ENCODE measurements at regions not wholly inside any gene's neighbourhood (a gene's known extent, or its start where the extent isn't known, plus 50 kb on each side); places are given as distances from the start of the nearest gene placed in this dataset.

DNA sequence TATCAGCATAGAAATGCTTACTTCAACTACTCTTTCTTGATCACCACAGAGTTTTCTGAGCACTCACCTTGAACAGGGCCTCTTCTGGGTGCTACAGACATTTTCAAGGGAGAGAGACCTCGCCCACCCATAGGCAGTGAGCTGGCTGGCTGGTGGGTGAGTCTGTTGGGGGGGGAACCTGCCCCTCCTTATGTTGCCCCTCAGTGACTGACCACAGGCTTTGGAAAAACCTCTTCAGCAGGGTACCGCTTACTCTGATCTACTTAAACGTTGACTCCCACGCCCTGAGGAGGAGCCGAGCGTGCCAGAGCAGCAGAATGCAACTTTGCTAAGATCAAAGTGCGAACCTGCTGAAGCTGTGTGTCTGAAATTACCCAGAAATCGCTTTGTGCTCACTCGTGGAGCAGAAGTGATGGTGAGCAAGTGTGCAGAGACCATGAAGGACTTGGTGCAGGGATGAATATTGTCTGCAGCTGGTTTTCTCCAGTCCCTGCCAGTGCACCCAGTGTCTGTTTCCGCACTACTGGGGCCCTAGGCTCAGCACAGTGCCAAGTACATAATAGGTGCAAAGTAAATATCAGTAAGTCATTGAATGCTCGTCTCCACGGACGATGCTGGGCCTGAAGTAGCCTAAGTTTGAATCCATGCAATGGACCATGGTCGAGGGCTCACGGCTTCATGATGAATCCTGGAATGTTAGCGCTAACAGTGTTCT is 158.7 kb upstream of the IRF2BP2 start (continued):
- TF ChIP-seq, protein P1, sequence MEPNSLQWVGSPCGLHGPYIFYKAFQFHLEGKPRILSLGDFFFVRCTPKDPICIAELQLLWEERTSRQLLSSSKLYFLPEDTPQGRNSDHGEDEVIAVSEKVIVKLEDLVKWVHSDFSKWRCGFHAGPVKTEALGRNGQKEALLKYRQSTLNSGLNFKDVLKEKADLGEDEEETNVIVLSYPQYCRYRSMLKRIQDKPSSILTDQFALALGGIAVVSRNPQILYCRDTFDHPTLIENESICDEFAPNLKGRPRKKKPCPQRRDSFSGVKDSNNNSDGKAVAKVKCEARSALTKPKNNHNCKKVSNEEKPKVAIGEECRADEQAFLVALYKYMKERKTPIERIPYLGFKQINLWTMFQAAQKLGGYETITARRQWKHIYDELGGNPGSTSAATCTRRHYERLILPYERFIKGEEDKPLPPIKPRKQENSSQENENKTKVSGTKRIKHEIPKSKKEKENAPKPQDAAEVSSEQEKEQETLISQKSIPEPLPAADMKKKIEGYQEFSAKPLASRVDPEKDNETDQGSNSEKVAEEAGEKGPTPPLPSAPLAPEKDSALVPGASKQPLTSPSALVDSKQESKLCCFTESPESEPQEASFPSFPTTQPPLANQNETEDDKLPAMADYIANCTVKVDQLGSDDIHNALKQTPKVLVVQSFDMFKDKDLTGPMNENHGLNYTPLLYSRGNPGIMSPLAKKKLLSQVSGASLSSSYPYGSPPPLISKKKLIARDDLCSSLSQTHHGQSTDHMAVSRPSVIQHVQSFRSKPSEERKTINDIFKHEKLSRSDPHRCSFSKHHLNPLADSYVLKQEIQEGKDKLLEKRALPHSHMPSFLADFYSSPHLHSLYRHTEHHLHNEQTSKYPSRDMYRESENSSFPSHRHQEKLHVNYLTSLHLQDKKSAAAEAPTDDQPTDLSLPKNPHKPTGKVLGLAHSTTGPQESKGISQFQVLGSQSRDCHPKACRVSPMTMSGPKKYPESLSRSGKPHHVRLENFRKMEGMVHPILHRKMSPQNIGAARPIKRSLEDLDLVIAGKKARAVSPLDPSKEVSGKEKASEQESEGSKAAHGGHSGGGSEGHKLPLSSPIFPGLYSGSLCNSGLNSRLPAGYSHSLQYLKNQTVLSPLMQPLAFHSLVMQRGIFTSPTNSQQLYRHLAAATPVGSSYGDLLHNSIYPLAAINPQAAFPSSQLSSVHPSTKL (CRISPR knock-in tag; IDR thresholded peaks at IDR 0.05) = peak; percentile 78
- TF ChIP-seq, protein P2, sequence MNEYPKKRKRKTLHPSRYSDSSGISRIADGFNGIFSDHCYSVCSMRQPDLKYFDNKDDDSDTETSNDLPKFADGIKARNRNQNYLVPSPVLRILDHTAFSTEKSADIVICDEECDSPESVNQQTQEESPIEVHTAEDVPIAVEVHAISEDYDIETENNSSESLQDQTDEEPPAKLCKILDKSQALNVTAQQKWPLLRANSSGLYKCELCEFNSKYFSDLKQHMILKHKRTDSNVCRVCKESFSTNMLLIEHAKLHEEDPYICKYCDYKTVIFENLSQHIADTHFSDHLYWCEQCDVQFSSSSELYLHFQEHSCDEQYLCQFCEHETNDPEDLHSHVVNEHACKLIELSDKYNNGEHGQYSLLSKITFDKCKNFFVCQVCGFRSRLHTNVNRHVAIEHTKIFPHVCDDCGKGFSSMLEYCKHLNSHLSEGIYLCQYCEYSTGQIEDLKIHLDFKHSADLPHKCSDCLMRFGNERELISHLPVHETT (CRISPR knock-in tag; conservative IDR thresholded peaks at IDR 0.05) = no peak
- TF ChIP-seq ZNF414 (CRISPR knock-in tag; IDR thresholded peaks at IDR 0.05) = 0 out of 2 replicates have a peak, but pooled peaks have one; percentile 39
- TF ChIP-seq STAT5B (CRISPR knock-in tag; IDR thresholded peaks at IDR 0.05) = no peak
- no peak for TF ChIP-seq NFAT5 (CRISPR knock-in tag; IDR thresholded peaks at IDR 0.05)
- no peak for TF ChIP-seq PRDM10 (CRISPR knock-in tag; IDR thresholded peaks at IDR 0.05; ENCODE audit: low read depth)
- no peak for TF ChIP-seq HHEX (CRISPR knock-in tag; IDR thresholded peaks at IDR 0.05)
- TF ChIP-seq ZSCAN31 (CRISPR knock-in tag; IDR thresholded peaks at IDR 0.05; ENCODE audit: low read depth) = peak; percentile 51; the same call in 1 of the 2 replicates
- TF ChIP-seq ZNF124 (CRISPR knock-in tag; IDR thresholded peaks at IDR 0.05) = no peak; the same call in 1 of the 2 replicates
- TF ChIP-seq LRRFIP1 (CRISPR knock-in tag; conservative IDR thresholded peaks at IDR 0.05) = no peak
